Suprapubic skin (tissue), 4 donors: ENCODE measurements at regions not wholly inside any gene's neighbourhood (a gene's known extent, or its start where the extent isn't known, plus 50 kb on each side); places are given as distances from the start of the nearest gene placed in this dataset.

Experiments used
- DNase-seq, 2 donors: peaks; one replicate each; pipeline ENCODE4 v3.0.0-alpha.2; 2019; ENCODE audit warnings: low spot score in 2 of 2
- H3K27ac ChIP-seq: fragments of 200-600 bp; sonication (generic); one replicate; pipeline ENCODE4 v1.5.1; 2019
- H3K27me3 ChIP-seq: fragments of 200-600 bp; sonication (generic); one replicate; pipeline ENCODE4 v1.5.1; 2019
- H3K36me3 ChIP-seq: fragments of 200-600 bp; sonication (generic); one replicate; pipeline ENCODE4 v1.5.1; 2019
- H3K4me1 ChIP-seq: fragments of 200-600 bp; sonication (generic); one replicate; pipeline ENCODE4 v1.5.1; 2019
- H3K4me3 ChIP-seq: fragments of 200-600 bp; sonication (generic); one replicate; pipeline ENCODE4 v1.5.1; 2019; ENCODE audit warnings: mild to moderate bottlenecking
- H3K9me3 ChIP-seq: fragments of 200-600 bp; sonication (generic); one replicate; pipeline ENCODE4 v1.5.1; 2019
- EP300 ChIP-seq: sonication (generic); formaldehyde crosslinking; IDR thresholded peaks from one replicate; pipeline ENCODE4 v1.6.1; 2017; ENCODE audit warnings: antibody characterized with exemption
- POLR2A ChIP-seq, 2 donors: fragments of 450-650 bp; IDR thresholded peaks; one replicate each; pipeline ENCODE4 v1.6.1; 2017; ENCODE audit warnings: antibody characterized with exemption in 2 of 2, mild to moderate bottlenecking in 2 of 2, moderate library complexity in 2 of 2
- POLR2AphosphoS5 ChIP-seq, 3 donors: sonication (generic); formaldehyde crosslinking; IDR thresholded peaks; one replicate each; pipeline ENCODE4 v1.6.1; 2017; ENCODE audit warnings: antibody characterized with exemption in 3 of 3
- WGBS: methylation state at CpG from one replicate; pipeline ENCODE4 v1.1.5; 2018; 5-methylcytosine and 5-hydroxymethylcytosine counted together
- TF ChIP-seq, protein P1 (sequence below), 2 donors: fragments of 200-600 bp in 1 of 2; fragments of 450-650 bp in 1 of 2; sonication (generic) in 1 of 2; IDR thresholded peaks; one replicate each; pipeline ENCODE4 v1.5.1; 2016 to 2019; ENCODE audit warnings: antibody characterized with exemption in 2 of 2, mild to moderate bottlenecking in 1 of 2, moderate library complexity in 1 of 2

- TF ChIP-seq, protein P1, sequence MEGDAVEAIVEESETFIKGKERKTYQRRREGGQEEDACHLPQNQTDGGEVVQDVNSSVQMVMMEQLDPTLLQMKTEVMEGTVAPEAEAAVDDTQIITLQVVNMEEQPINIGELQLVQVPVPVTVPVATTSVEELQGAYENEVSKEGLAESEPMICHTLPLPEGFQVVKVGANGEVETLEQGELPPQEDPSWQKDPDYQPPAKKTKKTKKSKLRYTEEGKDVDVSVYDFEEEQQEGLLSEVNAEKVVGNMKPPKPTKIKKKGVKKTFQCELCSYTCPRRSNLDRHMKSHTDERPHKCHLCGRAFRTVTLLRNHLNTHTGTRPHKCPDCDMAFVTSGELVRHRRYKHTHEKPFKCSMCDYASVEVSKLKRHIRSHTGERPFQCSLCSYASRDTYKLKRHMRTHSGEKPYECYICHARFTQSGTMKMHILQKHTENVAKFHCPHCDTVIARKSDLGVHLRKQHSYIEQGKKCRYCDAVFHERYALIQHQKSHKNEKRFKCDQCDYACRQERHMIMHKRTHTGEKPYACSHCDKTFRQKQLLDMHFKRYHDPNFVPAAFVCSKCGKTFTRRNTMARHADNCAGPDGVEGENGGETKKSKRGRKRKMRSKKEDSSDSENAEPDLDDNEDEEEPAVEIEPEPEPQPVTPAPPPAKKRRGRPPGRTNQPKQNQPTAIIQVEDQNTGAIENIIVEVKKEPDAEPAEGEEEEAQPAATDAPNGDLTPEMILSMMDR (IDR thresholded peaks at IDR 0.05) = no peak
- no peak for TF ChIP-seq EP300
- no peak for TF ChIP-seq POLR2AphosphoS5 (IDR thresholded peaks at IDR 0.05)
- TF ChIP-seq POLR2A (IDR thresholded peaks at IDR 0.05) = no peak
- Histone ChIP-seq H3K36me3 (no peaks in the 10 kb centered on the region), H3K9me3 (no peaks in the 10 kb centered on the region), H3K4me3 (no peak overlapping the region), H3K4me1 (no peaks in the 10 kb centered on the region), H3K27ac (no peak overlapping the region), H3K27me3 (no peaks in the 10 kb centered on the region)
- no peak for DNase-seq
- WGBS = 82% methylated on average over 2 of the region's 2 CpGs
Measured at GRCh38 chr1:58262702-58263101, 283.8 kb downstream of the OMA1 start.

- WGBS = 80% methylated on average over 10 of the region's 10 CpGs
- no peak for DNase-seq
- Histone ChIP-seq H3K9me3 (no peaks in the 10 kb centered on the region), H3K36me3 (no peaks in the 10 kb centered on the region), H3K27me3 (no peaks in the 10 kb centered on the region), H3K4me1 (no peaks in the 10 kb centered on the region), H3K4me3 (no peak overlapping the region), H3K27ac (no peak overlapping the region)
- no peak for TF ChIP-seq EP300
- TF ChIP-seq POLR2AphosphoS5 (IDR thresholded peaks at IDR 0.05) = no peak
- TF ChIP-seq, protein P1 (IDR thresholded peaks at IDR 0.05) = no peak
- no peak for TF ChIP-seq POLR2A (IDR thresholded peaks at IDR 0.05)
Measured at GRCh38 chr1:58258082-58258481, 288.4 kb downstream of the OMA1 start.

DNA sequence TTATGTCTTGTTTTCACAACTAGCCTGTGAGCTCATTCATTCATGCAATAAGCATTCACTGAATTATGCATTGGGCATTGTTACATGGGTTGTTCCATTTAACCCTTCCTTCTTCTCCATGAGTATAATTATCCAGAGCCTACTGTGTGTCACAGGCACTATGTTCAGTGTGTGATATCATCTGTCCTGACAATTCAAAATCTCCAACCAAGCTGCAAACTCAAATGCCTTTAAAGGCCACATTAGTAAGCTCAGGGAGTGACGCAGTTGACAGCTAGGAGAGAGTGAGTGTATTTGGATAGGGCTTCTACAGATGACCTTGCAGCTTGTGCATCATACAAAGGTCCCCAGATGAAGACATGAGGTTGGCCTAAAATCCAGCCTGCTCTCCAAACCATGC is 289.5 kb downstream of the OMA1 start:
- Histone ChIP-seq H3K27ac (no peak overlapping the region), H3K9me3 (no peaks in the 10 kb centered on the region), H3K4me1 (no peaks in the 10 kb centered on the region), H3K4me3 (no peak overlapping the region), H3K27me3 (no peaks in the 10 kb centered on the region), H3K36me3 (no peaks in the 10 kb centered on the region)
- 93% methylated on average over 1 of the region's 1 CpG for WGBS
- TF ChIP-seq POLR2A (IDR thresholded peaks at IDR 0.05) = no peak
- TF ChIP-seq, protein P1 (IDR thresholded peaks at IDR 0.05) = no peak
- DNase-seq = no peak

DNA sequence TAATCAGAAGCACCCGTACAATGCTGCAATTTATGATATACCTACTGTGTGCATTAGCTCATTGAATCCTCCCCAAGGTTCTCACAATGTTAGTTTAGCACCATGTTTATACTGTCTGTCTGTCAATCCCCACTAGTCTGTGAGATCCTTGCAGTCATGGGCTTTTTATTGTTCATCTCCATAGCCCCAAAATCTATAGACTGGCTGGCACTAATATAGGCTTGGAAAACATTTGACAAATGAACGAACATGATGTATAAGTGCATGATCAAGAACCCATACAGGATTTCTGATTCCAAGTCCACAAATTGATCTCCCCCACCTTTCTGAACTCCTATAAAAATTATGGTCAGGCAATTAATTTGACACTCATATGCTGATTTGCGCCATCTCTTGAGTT is 290.0 kb downstream of the OMA1 start:
- no peaks in the 10 kb centered on the region for H3K27me3 ChIP-seq
- H3K4me3 ChIP-seq = no peak overlapping the region
- H3K36me3 ChIP-seq = no peaks in the 10 kb centered on the region
- DNase-seq = no peak
- TF ChIP-seq, protein P1 (IDR thresholded peaks at IDR 0.05) = no peak
- TF ChIP-seq POLR2AphosphoS5 (IDR thresholded peaks at IDR 0.05) (no peak), EP300 (no peak), POLR2A (IDR thresholded peaks at IDR 0.05) (no peak)
- 58% methylated on average over 3 of the region's 3 CpGs for WGBS
- no peaks in the 10 kb centered on the region for H3K9me3 ChIP-seq
- no peaks in the 10 kb centered on the region for H3K4me1 ChIP-seq
- H3K27ac ChIP-seq = no peak overlapping the region

GRCh38 chr1:58256041-58256440 is 290.5 kb downstream of the OMA1 start:
- H3K9me3 ChIP-seq = no peaks in the 10 kb centered on the region
- H3K27me3 ChIP-seq = no peaks in the 10 kb centered on the region
- no peak overlapping the region for H3K4me3 ChIP-seq
- DNase-seq = no peak
- TF ChIP-seq EP300 = no peak
- TF ChIP-seq POLR2AphosphoS5 (IDR thresholded peaks at IDR 0.05) = no peak
- TF ChIP-seq POLR2A (IDR thresholded peaks at IDR 0.05) = no peak
- TF ChIP-seq, protein P1 (IDR thresholded peaks at IDR 0.05) = no peak
- H3K36me3 ChIP-seq = no peaks in the 10 kb centered on the region
- H3K4me1 ChIP-seq = no peaks in the 10 kb centered on the region
- H3K27ac ChIP-seq = no peak overlapping the region
- 87% methylated on average over 10 of the region's 10 CpGs for WGBS
